ENCODE measurements at regions not wholly inside any gene's neighbourhood (a gene's known extent, or its start where the extent isn't known, plus 50 kb on each side); places are given as distances from the start of the nearest gene placed in this dataset.

GRCh38 chr7:34552502-34552901, 105.5 kb upstream of the NPSR1 start:
- intact Hi-C loops (cut with micrococcal nuclease; ENCODE audit: unreplicated experiment): no loop called here
- no TSS peak for BruUV-seq (replicated peaks)

GRCh38 chr7:34558022-34558421, 100.0 kb upstream of the NPSR1 start:
- no peak overlapping the region for H3K4me3 ChIP-seq (ENCODE audit: low read depth, low read length, poor library complexity, severe bottlenecking)
- ChIA-PET POLR2A (ENCODE audit: low non-redundant PET) (no interaction called here), CTCF (no interaction called here)
- H3K27ac ChIP-seq (ENCODE audit: low read depth, low read length, poor library complexity, severe bottlenecking): no peak overlapping the region
- intact Hi-C loops (cut with micrococcal nuclease; ENCODE audit: unreplicated experiment): no loop called here
- no TSS peak for BruUV-seq (replicated peaks)
- no peak for DNase-seq (ENCODE audit: low spot score)
- TF ChIP-seq CTCF (conservative IDR thresholded peaks at IDR 0.05; ENCODE audit: low read depth, low read length) (no peak), EZH2 (IDR thresholded peaks at IDR 0.05; ENCODE audit: borderline replicate concordance, low read depth, low read length, poor library complexity, severe bottlenecking) (no peak)
- peaks cover 6% of the 10 kb centered on the region for H3K9me3 ChIP-seq (ENCODE audit: low read depth, low read length, poor library complexity, severe bottlenecking)
- no peaks in the 10 kb centered on the region for H3K27me3 ChIP-seq (replicated peaks; ENCODE audit: insufficient read depth, low read depth, low read length, poor library complexity)
- H3K36me3 ChIP-seq (ENCODE audit: insufficient read depth, low read length, poor library complexity, severe bottlenecking): no peaks in the 10 kb centered on the region
- H3K4me1 ChIP-seq (ENCODE audit: insufficient read depth, low read length, poor library complexity, severe bottlenecking): no peaks in the 10 kb centered on the region

More at GRCh38 chr7:34552502-34552901, 105.5 kb upstream of the NPSR1 start:
- no peak overlapping the region for H3K4me3 ChIP-seq (ENCODE audit: low read depth, low read length, poor library complexity, severe bottlenecking)
- no peaks in the 10 kb centered on the region for H3K4me1 ChIP-seq (ENCODE audit: insufficient read depth, low read length, poor library complexity, severe bottlenecking)
- H3K36me3 ChIP-seq (ENCODE audit: insufficient read depth, low read length, poor library complexity, severe bottlenecking): no peaks in the 10 kb centered on the region
- no peaks in the 10 kb centered on the region for H3K27me3 ChIP-seq (replicated peaks; ENCODE audit: insufficient read depth, low read depth, low read length, poor library complexity)
- ChIA-PET CTCF (no interaction called here), POLR2A (ENCODE audit: low non-redundant PET) (no interaction called here)
- no peak overlapping the region for H3K27ac ChIP-seq (ENCODE audit: low read depth, low read length, poor library complexity, severe bottlenecking)
- DNase-seq (ENCODE audit: low spot score): no peak
- no peak for TF ChIP-seq EZH2 (IDR thresholded peaks at IDR 0.05; ENCODE audit: borderline replicate concordance, low read depth, low read length, poor library complexity, severe bottlenecking)
- TF ChIP-seq CTCF (conservative IDR thresholded peaks at IDR 0.05; ENCODE audit: low read depth, low read length): no peak
- peaks cover 6% of the 10 kb centered on the region for H3K9me3 ChIP-seq (ENCODE audit: low read depth, low read length, poor library complexity, severe bottlenecking)

GRCh38 chr7:34564091-34564490, 93.9 kb upstream of the NPSR1 start:
- no TSS peak for BruUV-seq (replicated peaks)
- intact Hi-C loops (cut with micrococcal nuclease; ENCODE audit: unreplicated experiment): no loop called here
- no peak for TF ChIP-seq EZH2 (IDR thresholded peaks at IDR 0.05; ENCODE audit: borderline replicate concordance, low read depth, low read length, poor library complexity, severe bottlenecking)
- TF ChIP-seq CTCF (conservative IDR thresholded peaks at IDR 0.05; ENCODE audit: low read depth, low read length): no peak

More at GRCh38 chr7:34564091-34564490, 93.9 kb upstream of the NPSR1 start:
- no peaks in the 10 kb centered on the region for H3K4me1 ChIP-seq (ENCODE audit: insufficient read depth, low read length, poor library complexity, severe bottlenecking)
- no peaks in the 10 kb centered on the region for H3K27me3 ChIP-seq (replicated peaks; ENCODE audit: insufficient read depth, low read depth, low read length, poor library complexity)
- no peaks in the 10 kb centered on the region for H3K36me3 ChIP-seq (ENCODE audit: insufficient read depth, low read length, poor library complexity, severe bottlenecking)
- CTCF ChIA-PET: no interaction called here
- H3K27ac ChIP-seq (ENCODE audit: low read depth, low read length, poor library complexity, severe bottlenecking): no peak overlapping the region
- DNase-seq (ENCODE audit: low spot score): no peak
- POLR2A ChIA-PET (ENCODE audit: low non-redundant PET): no interaction called here
- H3K4me3 ChIP-seq (ENCODE audit: low read depth, low read length, poor library complexity, severe bottlenecking): no peak overlapping the region
- no peaks in the 10 kb centered on the region for H3K9me3 ChIP-seq (ENCODE audit: low read depth, low read length, poor library complexity, severe bottlenecking)

All from A673 (cell line).